Breast epithelium (tissue), 3 donors: ENCODE measurements at regions not wholly inside any gene's neighbourhood (a gene's known extent, or its start where the extent isn't known, plus 50 kb on each side); places are given as distances from the start of the nearest gene placed in this dataset.

ENCODE experiments used
- CTCF ChIP-seq, 3 donors: fragments of 450-650 bp; IDR thresholded peaks; one replicate each; pipeline ENCODE4 v1.5.1; 2016 to 2017; ENCODE audit warnings: antibody characterized with exemption in 3 of 3, mild to moderate bottlenecking in 3 of 3, moderate library complexity in 3 of 3
- POLR2A ChIP-seq: fragments of 450-650 bp; IDR thresholded peaks from one replicate; pipeline ENCODE4 v1.6.1; 2016; ENCODE audit warnings: antibody characterized with exemption, mild to moderate bottlenecking, moderate library complexity

- TF ChIP-seq POLR2A = no peak
- no peak for TF ChIP-seq CTCF (IDR thresholded peaks at IDR 0.05)
Measured at GRCh38 chr20:11694467-11694866, 223.2 kb upstream of the BTBD3 start.
